Upper lobe of right lung (tissue), 1 donor: ENCODE measurements at regions not wholly inside any gene's neighbourhood (a gene's known extent, or its start where the extent isn't known, plus 50 kb on each side); places are given as distances from the start of the nearest gene placed in this dataset.

Experiments
- ATAC-seq: fragments of 200-7000 bp; cut with Tn5 transposase; one replicate; pipeline ENCODE4 v1.9.1; 2020; ENCODE audit warnings: mild to moderate bottlenecking, moderate library complexity
- DNase-seq: peaks from one replicate; pipeline ENCODE4 v3.0.0-alpha.2; 2020
- H3K27ac ChIP-seq: fragments of 200-600 bp; one replicate; pipeline ENCODE4 v1.8.0; 2022
- H3K27me3 ChIP-seq: fragments of 200-600 bp; one replicate; pipeline ENCODE4 v1.8.0; 2022; ENCODE audit warnings: mild to moderate bottlenecking
- H3K36me3 ChIP-seq: fragments of 200-600 bp; one replicate; pipeline ENCODE4 v1.8.0; 2022
- H3K4me1 ChIP-seq: fragments of 200-600 bp; one replicate; pipeline ENCODE4 v1.8.0; 2022
- H3K4me3 ChIP-seq: fragments of 200-600 bp; one replicate; pipeline ENCODE4 v1.8.0; 2022; ENCODE audit warnings: mild to moderate bottlenecking
- H3K9me3 ChIP-seq: fragments of 200-600 bp; one replicate; pipeline ENCODE4 v1.8.0; 2022
- intact Hi-C: fragments of 100-400 bp; cut with DNase I; formaldehyde crosslinking; loops from one replicate; pipeline ENCODE4 v1.11.0; 2022
- TF ChIP-seq, protein P1 (sequence below): fragments of 200-600 bp; IDR thresholded peaks from one replicate; pipeline ENCODE4 v1.8.0; 2022; ENCODE audit warnings: antibody characterized with exemption
- donor health status: DM: no; HTN: yes; CAD: no; lungs with severe emphysema.

GRCh38 chr4:128468123-128468989 lies 180.7 kb upstream of the PGRMC2 start:
- Histone ChIP-seq H3K4me3 (peak overlapping the region; percentile 6), H3K9me3 (no peaks in the 10 kb centered on the region), H3K27ac (peak overlapping the region; percentile 45), H3K36me3 (no peaks in the 10 kb centered on the region), H3K27me3 (no peaks in the 10 kb centered on the region), H3K4me1 (peaks cover 13% of the 10 kb centered on the region)
- TF ChIP-seq, protein P1, sequence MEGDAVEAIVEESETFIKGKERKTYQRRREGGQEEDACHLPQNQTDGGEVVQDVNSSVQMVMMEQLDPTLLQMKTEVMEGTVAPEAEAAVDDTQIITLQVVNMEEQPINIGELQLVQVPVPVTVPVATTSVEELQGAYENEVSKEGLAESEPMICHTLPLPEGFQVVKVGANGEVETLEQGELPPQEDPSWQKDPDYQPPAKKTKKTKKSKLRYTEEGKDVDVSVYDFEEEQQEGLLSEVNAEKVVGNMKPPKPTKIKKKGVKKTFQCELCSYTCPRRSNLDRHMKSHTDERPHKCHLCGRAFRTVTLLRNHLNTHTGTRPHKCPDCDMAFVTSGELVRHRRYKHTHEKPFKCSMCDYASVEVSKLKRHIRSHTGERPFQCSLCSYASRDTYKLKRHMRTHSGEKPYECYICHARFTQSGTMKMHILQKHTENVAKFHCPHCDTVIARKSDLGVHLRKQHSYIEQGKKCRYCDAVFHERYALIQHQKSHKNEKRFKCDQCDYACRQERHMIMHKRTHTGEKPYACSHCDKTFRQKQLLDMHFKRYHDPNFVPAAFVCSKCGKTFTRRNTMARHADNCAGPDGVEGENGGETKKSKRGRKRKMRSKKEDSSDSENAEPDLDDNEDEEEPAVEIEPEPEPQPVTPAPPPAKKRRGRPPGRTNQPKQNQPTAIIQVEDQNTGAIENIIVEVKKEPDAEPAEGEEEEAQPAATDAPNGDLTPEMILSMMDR, result no peak
- ATAC-seq (peak; percentile 79), DNase-seq (no peak)
- intact Hi-C loops, result no loop called here

DNA sequence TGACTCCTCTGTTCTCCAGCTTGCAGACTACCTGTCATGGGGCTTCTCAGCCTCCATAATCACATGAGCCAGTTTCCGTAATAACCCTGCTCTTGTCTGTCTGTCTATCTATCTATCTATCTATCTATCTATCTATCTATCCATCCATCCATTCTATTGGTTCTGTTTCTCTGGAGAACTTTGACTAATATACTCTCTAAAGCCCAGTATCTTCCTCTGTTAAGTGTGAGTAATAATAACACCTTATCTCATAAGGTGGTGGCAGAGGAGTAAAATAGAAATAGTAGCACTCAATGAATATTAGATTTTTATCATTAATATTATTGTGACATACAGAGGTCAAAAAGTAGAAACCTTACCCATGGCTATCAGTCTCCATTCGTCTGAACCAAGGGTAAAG lies 177.9 kb upstream of the PGRMC2 start:
- no peaks in the 10 kb centered on the region for H3K9me3 ChIP-seq
- H3K27me3 ChIP-seq, result no peaks in the 10 kb centered on the region
- TF ChIP-seq, protein P1, result no peak
- no peak for ATAC-seq
- DNase-seq, result no peak
- H3K27ac ChIP-seq, result no peak overlapping the region
- no peaks in the 10 kb centered on the region for H3K36me3 ChIP-seq
- no peak overlapping the region for H3K4me3 ChIP-seq
- peaks cover 13% of the 10 kb centered on the region for H3K4me1 ChIP-seq
- intact Hi-C loops, result no loop called here

DNA sequence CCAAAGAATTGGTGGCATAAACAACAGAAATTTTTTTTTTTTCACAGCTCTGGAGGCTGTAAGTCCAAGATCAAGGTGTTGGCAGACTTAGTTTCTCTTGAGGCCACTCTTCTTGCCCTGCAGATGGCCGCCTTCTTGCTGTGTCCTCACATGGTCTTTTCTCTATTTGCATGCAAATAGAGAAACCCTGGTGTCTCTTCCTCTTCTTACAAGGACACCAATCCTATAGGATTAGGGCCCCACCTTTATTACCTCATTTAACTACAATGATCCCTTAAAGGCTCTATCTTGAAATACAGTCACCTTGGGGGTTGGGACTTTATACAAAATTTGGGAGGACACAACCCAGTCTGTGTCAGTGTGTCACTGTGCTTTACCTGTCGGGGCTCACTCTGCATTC lies 175.4 kb upstream of the PGRMC2 start:
- Histone ChIP-seq H3K36me3 (no peaks in the 10 kb centered on the region), H3K4me3 (no peak overlapping the region), H3K4me1 (peaks cover 2% of the 10 kb centered on the region), H3K27ac (no peak overlapping the region), H3K9me3 (no peaks in the 10 kb centered on the region), H3K27me3 (no peaks in the 10 kb centered on the region)
- DNase-seq (no peak), ATAC-seq (no peak)
- TF ChIP-seq, protein P1, result no peak
- intact Hi-C loops, result no loop called here

GRCh38 chr4:128462103-128462783 lies 174.6 kb upstream of the PGRMC2 start:
- ATAC-seq, result no peak
- DNase-seq, result no peak
- TF ChIP-seq, protein P1, result no peak
- intact Hi-C loops, result no loop called here
- H3K27me3 ChIP-seq, result no peaks in the 10 kb centered on the region
- no peaks in the 10 kb centered on the region for H3K9me3 ChIP-seq
- no peak overlapping the region for H3K4me3 ChIP-seq
- no peaks in the 10 kb centered on the region for H3K4me1 ChIP-seq
- H3K27ac ChIP-seq, result no peak overlapping the region
- no peaks in the 10 kb centered on the region for H3K36me3 ChIP-seq

- no peaks in the 10 kb centered on the region for H3K27me3 ChIP-seq
- no peak for ATAC-seq
- DNase-seq, result no peak
- no peak overlapping the region for H3K27ac ChIP-seq
- no peaks in the 10 kb centered on the region for H3K36me3 ChIP-seq
- no peaks in the 10 kb centered on the region for H3K4me1 ChIP-seq
- TF ChIP-seq, protein P1, result no peak
- H3K4me3 ChIP-seq, result no peak overlapping the region
- intact Hi-C loops, result no loop called here
- no peaks in the 10 kb centered on the region for H3K9me3 ChIP-seq
Observed at GRCh38 chr4:128461291-128462102, 173.9 kb upstream of the PGRMC2 start.
